NCI-H1105 (cell line): ENCODE measurements at regions not wholly inside any gene's neighbourhood (a gene's known extent, or its start where the extent isn't known, plus 50 kb on each side); places are given as distances from the start of the nearest gene placed in this dataset.
A peak's percentile ranks its signal among the peaks of the same experiment; 100 is the strongest.

ENCODE experiments used
- DNase-seq: peaks from one replicate; lab custom pipeline; 2025; lab: John Stamatoyannopoulos, UW

GRCh38 chr17:72390675-72391508 lies 270.1 kb downstream of the SOX9 start:
- DNase-seq: no peak

- DNase-seq: no peak
Observed at GRCh38 chr17:72392056-72393010, 271.5 kb downstream of the SOX9 start.

- DNase-seq: no peak
Observed at GRCh38 chr17:72393553-72393952, 272.7 kb downstream of the SOX9 start.

- DNase-seq: no peak
Observed at GRCh38 chr17:72394531-72394930, 273.7 kb downstream of the SOX9 start.

GRCh38 chr17:72396121-72396520 lies 275.3 kb downstream of the SOX9 start:
- no peak for DNase-seq

GRCh38 chr17:72397223-72397667 lies 276.4 kb downstream of the SOX9 start:
- DNase-seq: no peak

- no peak for DNase-seq
Observed at GRCh38 chr17:72397687-72398086, 276.9 kb downstream of the SOX9 start.

GRCh38 chr17:72399023-72399607 lies 278.3 kb downstream of the SOX9 start:
- no peak for DNase-seq

GRCh38 chr17:72399608-72400487 lies 279.0 kb downstream of the SOX9 start:
- DNase-seq: no peak

- no peak for DNase-seq
Observed at GRCh38 chr17:72400488-72400827, 279.6 kb downstream of the SOX9 start.

GRCh38 chr17:72400863-72401262 lies 280.0 kb downstream of the SOX9 start:
- no peak for DNase-seq

GRCh38 chr17:72401883-72402726 lies 281.3 kb downstream of the SOX9 start:
- no peak for DNase-seq

GRCh38 chr17:72402727-72403210 lies 281.9 kb downstream of the SOX9 start:
- DNase-seq: no peak

- DNase-seq: no peak
Observed at GRCh38 chr17:72403713-72404209, 282.9 kb downstream of the SOX9 start.

- no peak for DNase-seq
Observed at GRCh38 chr17:72404872-72405271, 284.1 kb downstream of the SOX9 start.

- DNase-seq: no peak
Observed at GRCh38 chr17:72405662-72406230, 284.9 kb downstream of the SOX9 start.

- DNase-seq: no peak
Observed at GRCh38 chr17:72406498-72406897, 285.7 kb downstream of the SOX9 start.

- DNase-seq: peak; percentile 90
Observed at GRCh38 chr17:72407336-72407909, 286.6 kb downstream of the SOX9 start.

- peak; percentile 7 for DNase-seq
Observed at GRCh38 chr17:72407931-72408330, 287.1 kb downstream of the SOX9 start.
